ENCODE measurements at regions not wholly inside any gene's neighbourhood (a gene's known extent, or its start where the extent isn't known, plus 50 kb on each side); places are given as distances from the start of the nearest gene placed in this dataset.

GRCh38 chrX:145727476-145727875, 90.2 kb upstream of the SLITRK2 start:
- Histone ChIP-seq H3K36me3 (no peaks in the 10 kb centered on the region), H3K4me3 (no peak overlapping the region), H3K27ac (no peak overlapping the region), H3K4me1 (no peaks in the 10 kb centered on the region), H3K9me3 (no peaks in the 10 kb centered on the region), H3K27me3 (no peaks in the 10 kb centered on the region)
- 31% methylated on average over 5 of the region's 5 CpGs for WGBS (ENCODE audit: insufficient coverage, low coverage, low lambda C conversion rate, missing lambda C conversion rate)
- no peak for ATAC-seq
- DNase-seq, result no peak
- intact Hi-C loops (cut with DNase I), result no loop called here
- TF ChIP-seq CTCF (IDR thresholded peaks at IDR 0.05) (no peak), POLR2A (IDR thresholded peaks at IDR 0.05) (no peak)

- Histone ChIP-seq H3K4me1 (no peaks in the 10 kb centered on the region), H3K9me3 (no peaks in the 10 kb centered on the region), H3K4me3 (no peak overlapping the region), H3K36me3 (no peaks in the 10 kb centered on the region), H3K27ac (no peak overlapping the region), H3K27me3 (no peaks in the 10 kb centered on the region)
- ATAC-seq (no peak), DNase-seq (no peak)
- intact Hi-C loops (cut with DNase I), result no loop called here
- TF ChIP-seq POLR2A (IDR thresholded peaks at IDR 0.05) (no peak), CTCF (IDR thresholded peaks at IDR 0.05) (no peak)
- WGBS (ENCODE audit: insufficient coverage, low coverage, low lambda C conversion rate, missing lambda C conversion rate), result 60% methylated on average over 5 of the region's 6 CpGs
Measured at GRCh38 chrX:145729635-145730034, 88.0 kb upstream of the SLITRK2 start.

- no peak for DNase-seq
- Histone ChIP-seq H3K9me3 (no peaks in the 10 kb centered on the region), H3K4me3 (no peak overlapping the region), H3K4me1 (no peaks in the 10 kb centered on the region), H3K27ac (no peak overlapping the region), H3K36me3 (no peaks in the 10 kb centered on the region), H3K27me3 (no peaks in the 10 kb centered on the region)
- TF ChIP-seq CTCF (IDR thresholded peaks at IDR 0.05) (no peak), POLR2A (IDR thresholded peaks at IDR 0.05) (no peak)
- intact Hi-C loops (cut with DNase I), result no loop called here
- no peak for ATAC-seq
- 23% methylated on average over 1 of the region's 1 CpG for WGBS (ENCODE audit: insufficient coverage, low coverage, low lambda C conversion rate, missing lambda C conversion rate)
Measured at GRCh38 chrX:145735036-145735435, 82.6 kb upstream of the SLITRK2 start.

- Histone ChIP-seq H3K27ac (no peak overlapping the region), H3K4me1 (no peaks in the 10 kb centered on the region), H3K4me3 (no peak overlapping the region), H3K27me3 (no peaks in the 10 kb centered on the region), H3K9me3 (no peaks in the 10 kb centered on the region), H3K36me3 (no peaks in the 10 kb centered on the region)
- no peak for ATAC-seq
- no peak for DNase-seq
- no peak for TF ChIP-seq CTCF (IDR thresholded peaks at IDR 0.05)
- no peak for TF ChIP-seq POLR2A (IDR thresholded peaks at IDR 0.05)
- WGBS (ENCODE audit: insufficient coverage, low coverage, low lambda C conversion rate, missing lambda C conversion rate), result 34% methylated on average over 2 of the region's 2 CpGs
- intact Hi-C loops (cut with DNase I), result no loop called here
Measured at GRCh38 chrX:145751943-145752342, 65.7 kb upstream of the SLITRK2 start.
